NT2/D1 (cell line): ENCODE measurements at regions not wholly inside any gene's neighbourhood (a gene's known extent, or its start where the extent isn't known, plus 50 kb on each side); places are given as distances from the start of the nearest gene placed in this dataset.

Experiments
- SUZ12 ChIP-seq: IDR thresholded peaks from 2 replicates; pipeline ENCODE4 v1.6.1; 2011; ENCODE audit not compliant: insufficient read length, insufficient read depth; ENCODE audit errors: extremely low read depth
- YY1 ChIP-seq: IDR thresholded peaks from 2 replicates; pipeline ENCODE4 v1.6.1; 2011; ENCODE audit not compliant: insufficient read length, insufficient read depth
- ZNF274 ChIP-seq: IDR thresholded peaks from 2 replicates; pipeline ENCODE4 v1.6.1; 2011; ENCODE audit warnings: mild to moderate bottlenecking, low read depth, low read length

- TF ChIP-seq SUZ12 (no peak), YY1 (no peak), ZNF274 (no peak)
These were observed 816.3 kb upstream of the SEMA6D start for GRCh38 chr15:46901001-46901400.
